ENCODE measurements at regions not wholly inside any gene's neighbourhood (a gene's known extent, or its start where the extent isn't known, plus 50 kb on each side); places are given as distances from the start of the nearest gene placed in this dataset.
"Not testable (repeated sequence)": the region's sequence is repeated elsewhere in the genome, so short reads cannot be mapped to it uniquely, and the experiment has no call there.

DNA sequence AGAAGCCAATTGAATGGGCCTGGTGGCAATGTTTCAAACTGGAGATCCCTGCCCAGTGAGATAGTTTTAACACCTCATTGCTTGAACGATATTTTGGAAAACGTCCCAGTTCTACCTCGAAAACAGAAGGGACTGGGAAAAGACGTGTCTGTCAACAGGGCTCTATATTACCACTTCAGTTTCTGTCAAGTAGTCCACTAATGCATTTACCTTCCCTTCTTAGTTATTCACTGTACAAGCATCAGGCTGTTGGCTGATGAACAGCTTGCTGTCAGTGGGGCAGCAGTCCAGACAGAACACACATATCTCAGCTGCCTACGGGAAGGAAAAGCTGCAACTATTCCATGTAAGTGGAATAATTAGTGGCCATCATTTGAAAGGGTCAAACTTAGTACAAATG, 794.7 kb upstream of the GBE1 start:
- Histone ChIP-seq H3K27me3 (ENCODE audit: insufficient read depth, low read length) (no peaks in the 10 kb centered on the region), H3K9me3 (ENCODE audit: insufficient read depth, low read depth, low read length) (no peaks in the 10 kb centered on the region), H3K4me3 (ENCODE audit: low read length) (no peak overlapping the region), H3K4me1 (ENCODE audit: insufficient read depth, low read length) (peaks cover 14% of the 10 kb centered on the region; the same call in 1 of the 2 replicates), H3K9ac (ENCODE audit: low read depth, low read length) (no peak overlapping the region), H3K36me3 (ENCODE audit: insufficient read depth, low read depth, low read length) (no peaks in the 10 kb centered on the region), H3K27ac (ENCODE audit: low read length) (no peak overlapping the region)

DNA sequence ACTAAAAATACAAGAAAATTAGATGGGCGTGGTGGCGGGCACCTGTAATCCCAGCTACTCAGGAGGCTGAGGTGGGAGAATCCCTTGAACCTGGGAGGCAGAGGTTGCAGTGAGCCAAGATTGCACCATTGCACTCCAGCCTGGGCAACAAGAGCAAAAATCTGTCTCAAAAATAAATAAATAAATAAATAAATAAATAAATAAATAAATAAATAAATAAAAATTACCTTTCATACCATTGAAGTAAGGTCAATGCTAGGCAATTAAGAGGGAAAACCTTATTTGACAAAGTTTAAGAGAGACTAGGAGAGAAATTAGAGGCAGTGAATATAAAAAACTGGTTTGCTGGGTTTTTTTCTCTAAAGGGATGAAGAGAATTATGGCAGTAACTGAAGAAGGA, 781.1 kb upstream of the GBE1 start:
- not testable (repeated sequence) for H3K4me3 ChIP-seq (ENCODE audit: low read length); H3K9ac ChIP-seq (ENCODE audit: low read depth, low read length); H3K27ac ChIP-seq (ENCODE audit: low read length); H3K36me3 ChIP-seq (ENCODE audit: insufficient read depth, low read depth, low read length); H3K27me3 ChIP-seq (ENCODE audit: insufficient read depth, low read length); H3K9me3 ChIP-seq (ENCODE audit: insufficient read depth, low read depth, low read length); H3K4me1 ChIP-seq (ENCODE audit: insufficient read depth, low read length)

DNA sequence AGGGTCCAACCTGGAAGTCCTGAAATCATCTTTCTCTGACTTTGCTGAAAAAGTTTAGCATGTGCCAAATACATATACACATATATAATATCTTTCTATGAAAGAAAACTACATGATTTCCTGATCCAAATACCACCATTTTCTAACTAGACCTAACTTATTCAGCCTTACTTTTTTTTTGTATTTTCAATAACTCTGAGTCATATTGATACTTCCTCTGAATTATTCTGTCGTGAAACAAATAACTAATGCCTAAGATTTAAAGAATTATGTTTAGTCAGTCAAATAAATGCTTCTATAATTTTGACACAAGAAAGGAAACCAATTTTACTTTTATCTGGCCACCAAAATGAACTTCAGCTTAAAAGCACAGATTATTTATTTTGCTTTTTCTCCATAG, 760.2 kb upstream of the GBE1 start:
- Histone ChIP-seq H3K4me1 (ENCODE audit: insufficient read depth, low read length) (no peaks in the 10 kb centered on the region), H3K27me3 (ENCODE audit: insufficient read depth, low read length) (no peaks in the 10 kb centered on the region), H3K27ac (ENCODE audit: low read length) (no peak overlapping the region), H3K9ac (ENCODE audit: low read depth, low read length) (no peak overlapping the region), H3K36me3 (ENCODE audit: insufficient read depth, low read depth, low read length) (no peaks in the 10 kb centered on the region), H3K4me3 (ENCODE audit: low read length) (no peak overlapping the region), H3K9me3 (ENCODE audit: insufficient read depth, low read depth, low read length) (no peaks in the 10 kb centered on the region)

DNA sequence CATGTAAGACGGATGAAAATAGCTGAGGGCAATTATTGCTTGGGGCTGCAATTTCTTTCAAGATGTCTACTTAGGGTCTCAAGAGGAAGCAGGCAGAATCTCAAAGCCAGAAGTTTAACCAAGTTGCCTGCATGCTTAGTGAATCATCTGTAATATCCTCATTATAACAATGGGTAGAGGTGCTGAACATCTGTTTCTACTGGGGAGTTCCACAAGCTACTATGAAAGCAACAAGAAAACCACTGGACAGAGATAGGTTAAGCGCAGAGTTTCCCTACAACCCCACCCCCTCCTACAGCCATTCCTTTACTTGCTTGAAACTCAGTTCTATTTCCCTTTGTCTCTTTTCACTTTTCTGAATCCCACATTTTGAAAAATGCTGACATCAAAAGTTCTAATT, 759.4 kb upstream of the GBE1 start:
- Histone ChIP-seq H3K4me3 (ENCODE audit: low read length) (no peak overlapping the region), H3K27ac (ENCODE audit: low read length) (no peak overlapping the region), H3K4me1 (ENCODE audit: insufficient read depth, low read length) (no peaks in the 10 kb centered on the region), H3K9me3 (ENCODE audit: insufficient read depth, low read depth, low read length) (no peaks in the 10 kb centered on the region), H3K36me3 (ENCODE audit: insufficient read depth, low read depth, low read length) (no peaks in the 10 kb centered on the region), H3K27me3 (ENCODE audit: insufficient read depth, low read length) (no peaks in the 10 kb centered on the region), H3K9ac (ENCODE audit: low read depth, low read length) (no peak overlapping the region)

DNA sequence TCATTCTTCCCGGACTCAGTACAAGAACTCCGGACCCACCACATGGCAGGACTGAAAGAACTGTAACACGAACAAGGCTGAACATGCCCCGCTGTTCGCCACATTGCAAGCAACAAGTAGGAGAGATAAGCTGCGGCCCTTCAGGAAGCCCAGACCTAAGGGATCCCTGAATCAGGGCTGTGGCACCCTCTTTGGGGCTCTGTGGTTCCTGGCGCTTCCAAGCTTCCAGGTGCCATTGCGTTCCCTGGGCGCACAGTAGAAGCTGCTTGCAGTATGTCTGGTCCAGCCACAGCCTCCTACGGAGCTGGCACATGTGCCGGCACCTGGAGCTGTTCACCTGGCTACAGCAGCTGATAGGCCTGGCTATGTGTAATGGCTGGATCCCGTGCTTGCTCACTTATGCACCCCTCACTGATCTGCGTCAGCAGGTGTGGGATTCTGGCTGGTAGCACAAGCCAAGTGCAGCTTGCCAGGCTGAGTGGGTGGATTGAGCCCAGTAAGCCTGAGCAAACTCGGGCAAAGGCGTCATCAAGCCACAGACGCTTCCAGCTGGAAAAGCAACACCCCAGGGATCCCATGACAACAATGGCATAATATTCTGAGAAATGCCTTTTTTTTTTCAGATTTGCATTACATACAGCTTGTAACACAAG, 748.6 kb upstream of the GBE1 start:
- no peaks in the 10 kb centered on the region for H3K4me1 ChIP-seq (ENCODE audit: insufficient read depth, low read length)
- H3K9ac ChIP-seq (ENCODE audit: low read depth, low read length), result no peak overlapping the region
- no peak overlapping the region for H3K4me3 ChIP-seq (ENCODE audit: low read length)
- H3K27me3 ChIP-seq (ENCODE audit: insufficient read depth, low read length), result no peaks in the 10 kb centered on the region
- H3K27ac ChIP-seq (ENCODE audit: low read length), result no peak overlapping the region
- H3K36me3 ChIP-seq (ENCODE audit: insufficient read depth, low read depth, low read length), result no peaks in the 10 kb centered on the region
- H3K9me3 ChIP-seq (ENCODE audit: insufficient read depth, low read depth, low read length), result no peaks in the 10 kb centered on the region

DNA sequence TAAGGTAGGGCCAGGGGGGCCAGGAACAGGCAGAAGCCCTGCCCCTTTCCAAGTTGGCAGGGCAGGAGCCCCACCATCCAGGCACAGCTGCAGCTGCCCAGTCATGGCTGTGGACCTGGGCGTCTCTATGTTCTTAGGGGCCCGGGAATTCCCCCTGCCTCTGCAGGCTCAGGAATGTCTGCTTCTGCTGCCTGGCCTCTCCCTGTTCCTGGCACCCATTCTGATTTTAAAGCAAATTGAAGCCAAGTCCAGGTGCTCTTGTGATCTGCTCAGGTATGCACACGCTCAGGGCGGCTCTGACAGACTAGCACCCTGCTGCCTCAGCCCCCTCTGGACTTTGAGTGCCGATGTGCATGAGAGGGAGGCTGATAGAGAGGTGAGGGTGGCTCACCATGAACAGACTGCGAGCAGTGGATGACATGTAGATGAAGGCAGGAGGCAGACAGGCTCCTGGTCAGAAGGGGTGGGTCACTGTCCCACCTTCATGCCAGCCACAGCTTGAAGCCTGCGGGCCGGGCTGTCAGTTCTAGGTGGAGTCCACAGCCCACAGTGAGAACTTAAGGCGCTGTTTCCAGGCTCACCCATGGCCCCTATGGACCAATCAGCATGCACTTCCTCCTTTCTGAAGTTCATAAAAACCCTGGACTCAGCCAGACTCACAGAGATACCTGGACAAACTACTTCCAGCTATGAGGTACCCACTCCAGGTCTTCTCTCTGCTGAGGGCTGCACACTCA, 747.8 kb upstream of the GBE1 start:
- Histone ChIP-seq H3K27ac (ENCODE audit: low read length) (no peak overlapping the region), H3K27me3 (ENCODE audit: insufficient read depth, low read length) (no peaks in the 10 kb centered on the region), H3K36me3 (ENCODE audit: insufficient read depth, low read depth, low read length) (no peaks in the 10 kb centered on the region), H3K4me1 (ENCODE audit: insufficient read depth, low read length) (no peaks in the 10 kb centered on the region), H3K9me3 (ENCODE audit: insufficient read depth, low read depth, low read length) (no peaks in the 10 kb centered on the region), H3K9ac (ENCODE audit: low read depth, low read length) (no peak overlapping the region), H3K4me3 (ENCODE audit: low read length) (no peak overlapping the region)

DNA sequence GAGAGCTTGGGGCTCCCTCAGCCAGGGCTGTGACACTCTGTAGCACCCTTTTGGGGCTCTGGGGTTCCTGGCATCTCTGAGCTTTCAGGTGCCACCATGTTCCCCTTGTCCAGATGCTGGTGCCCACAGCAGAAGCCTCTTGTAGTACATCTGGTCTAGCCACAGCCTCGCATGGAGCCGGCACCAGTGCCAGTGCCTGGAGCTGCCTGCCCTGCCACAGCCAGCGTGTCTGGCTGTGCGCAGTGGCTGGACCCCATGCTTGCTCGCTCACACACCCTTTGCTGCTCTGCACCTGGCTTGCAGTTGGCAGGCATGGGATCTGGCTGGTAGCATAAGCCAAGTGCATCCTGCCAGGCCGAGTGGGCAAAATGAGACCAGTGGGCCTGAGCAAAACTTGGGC, 744.8 kb upstream of the GBE1 start:
- H3K4me3 ChIP-seq (ENCODE audit: low read length), result no peak overlapping the region
- H3K27me3 ChIP-seq (ENCODE audit: insufficient read depth, low read length), result no peaks in the 10 kb centered on the region
- H3K9ac ChIP-seq (ENCODE audit: low read depth, low read length), result no peak overlapping the region
- no peak overlapping the region for H3K27ac ChIP-seq (ENCODE audit: low read length)
- no peaks in the 10 kb centered on the region for H3K9me3 ChIP-seq (ENCODE audit: insufficient read depth, low read depth, low read length)
- no peaks in the 10 kb centered on the region; the same call in 1 of the 2 replicates for H3K4me1 ChIP-seq (ENCODE audit: insufficient read depth, low read length)
- no peaks in the 10 kb centered on the region for H3K36me3 ChIP-seq (ENCODE audit: insufficient read depth, low read depth, low read length)

DNA sequence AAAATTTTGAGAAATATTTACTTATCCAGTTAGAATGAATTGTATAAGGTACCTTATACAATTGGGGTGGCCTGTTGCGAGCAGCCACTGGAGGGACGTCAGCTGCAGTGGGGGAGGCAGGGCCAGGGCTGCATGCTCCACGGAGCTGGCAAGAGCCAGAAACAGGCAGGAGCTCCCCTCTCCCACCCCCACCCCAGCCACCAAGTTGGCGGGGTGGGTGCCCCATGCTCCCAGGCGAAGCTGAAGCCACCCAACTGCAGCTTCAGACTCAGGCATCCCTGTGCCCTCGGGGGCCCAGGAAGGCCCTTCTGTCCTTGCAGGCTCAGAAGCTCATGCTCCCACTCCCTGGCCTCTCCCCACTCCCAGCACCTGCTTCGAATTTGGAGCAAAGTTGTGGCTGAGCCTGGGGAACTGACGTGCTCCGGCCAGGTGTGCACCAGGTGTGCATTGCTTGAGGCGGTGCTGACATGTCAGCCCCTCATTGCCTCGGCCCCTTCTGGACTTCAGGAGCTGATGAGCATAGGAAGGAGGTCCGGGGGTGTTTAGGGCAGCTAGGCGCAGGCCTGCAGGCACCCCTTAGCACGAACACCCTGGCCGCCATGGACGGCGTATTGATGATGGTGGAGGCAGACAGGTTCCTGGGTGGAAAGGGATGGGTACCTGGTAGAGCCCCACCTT, 743.8 kb upstream of the GBE1 start:
- Histone ChIP-seq H3K4me1 (ENCODE audit: insufficient read depth, low read length) (no peaks in the 10 kb centered on the region; the same call in 1 of the 2 replicates), H3K9ac (ENCODE audit: low read depth, low read length) (no peak overlapping the region), H3K9me3 (ENCODE audit: insufficient read depth, low read depth, low read length) (no peaks in the 10 kb centered on the region), H3K27me3 (ENCODE audit: insufficient read depth, low read length) (no peaks in the 10 kb centered on the region), H3K27ac (ENCODE audit: low read length) (no peak overlapping the region), H3K36me3 (ENCODE audit: insufficient read depth, low read depth, low read length) (no peaks in the 10 kb centered on the region), H3K4me3 (ENCODE audit: low read length) (no peak overlapping the region)

DNA sequence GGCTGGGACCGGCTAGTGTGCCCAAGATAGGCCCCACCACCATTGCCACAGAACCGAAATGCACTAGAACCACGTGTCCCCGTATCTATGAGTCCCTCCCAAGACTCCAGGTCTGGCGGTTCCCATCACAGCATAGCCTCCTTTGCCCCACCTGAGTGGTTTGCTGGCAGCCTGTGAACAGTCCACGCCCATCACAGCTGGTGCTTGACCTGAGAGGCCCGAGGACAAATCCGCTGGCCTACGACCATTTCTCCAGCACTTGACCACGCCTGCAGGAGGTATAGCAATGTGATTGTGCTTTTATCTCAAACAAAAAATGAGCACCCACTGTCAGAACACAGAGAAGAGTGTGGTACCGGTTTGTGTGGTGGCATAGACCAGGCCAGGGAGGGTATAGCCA, 736.7 kb upstream of the GBE1 start:
- H3K36me3 ChIP-seq (ENCODE audit: insufficient read depth, low read depth, low read length), result no peaks in the 10 kb centered on the region
- H3K27me3 ChIP-seq (ENCODE audit: insufficient read depth, low read length), result no peaks in the 10 kb centered on the region
- no peaks in the 10 kb centered on the region; the same call in 1 of the 2 replicates for H3K4me1 ChIP-seq (ENCODE audit: insufficient read depth, low read length)
- H3K9me3 ChIP-seq (ENCODE audit: insufficient read depth, low read depth, low read length), result no peaks in the 10 kb centered on the region
- no peak overlapping the region for H3K27ac ChIP-seq (ENCODE audit: low read length)
- H3K4me3 ChIP-seq (ENCODE audit: low read length), result no peak overlapping the region
- H3K9ac ChIP-seq (ENCODE audit: low read depth, low read length), result no peak overlapping the region

DNA sequence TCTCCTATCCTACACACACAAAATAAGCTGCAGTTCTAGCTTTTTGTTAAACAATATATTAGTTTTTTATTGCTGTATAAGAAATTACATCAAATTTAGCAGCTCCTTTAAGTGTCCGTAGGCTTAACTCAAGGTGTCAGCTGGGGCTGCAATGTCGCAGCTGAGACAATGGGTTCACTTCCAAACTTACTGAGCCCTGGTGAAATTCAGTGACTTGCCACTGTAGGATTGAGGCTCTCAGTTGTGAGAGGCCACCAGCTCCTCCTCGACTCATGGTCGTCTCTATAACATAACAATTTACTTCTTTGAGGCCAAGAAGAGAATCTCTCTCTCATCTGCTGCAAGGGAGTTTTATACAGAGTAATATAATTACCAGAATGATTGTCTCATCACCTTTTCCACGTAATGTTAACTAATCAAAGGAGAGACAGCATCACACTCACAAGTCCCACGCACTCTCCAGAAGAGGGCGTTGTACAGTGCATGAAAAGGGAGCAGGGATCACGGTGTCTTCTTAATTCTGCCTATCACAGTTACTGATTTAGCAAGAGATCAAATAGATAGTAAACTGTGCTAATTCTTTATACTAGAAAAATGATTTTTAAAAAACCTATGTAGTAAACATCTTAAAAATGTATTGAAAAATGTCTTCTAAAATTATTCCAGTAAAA, 735.6 kb upstream of the GBE1 start:
- H3K9me3 ChIP-seq (ENCODE audit: insufficient read depth, low read depth, low read length), result no peaks in the 10 kb centered on the region
- no peak overlapping the region for H3K4me3 ChIP-seq (ENCODE audit: low read length)
- no peaks in the 10 kb centered on the region for H3K36me3 ChIP-seq (ENCODE audit: insufficient read depth, low read depth, low read length)
- H3K9ac ChIP-seq (ENCODE audit: low read depth, low read length), result no peak overlapping the region
- H3K27me3 ChIP-seq (ENCODE audit: insufficient read depth, low read length), result no peaks in the 10 kb centered on the region
- H3K27ac ChIP-seq (ENCODE audit: low read length), result no peak overlapping the region
- H3K4me1 ChIP-seq (ENCODE audit: insufficient read depth, low read length), result no peaks in the 10 kb centered on the region; the same call in 1 of the 2 replicates

DNA sequence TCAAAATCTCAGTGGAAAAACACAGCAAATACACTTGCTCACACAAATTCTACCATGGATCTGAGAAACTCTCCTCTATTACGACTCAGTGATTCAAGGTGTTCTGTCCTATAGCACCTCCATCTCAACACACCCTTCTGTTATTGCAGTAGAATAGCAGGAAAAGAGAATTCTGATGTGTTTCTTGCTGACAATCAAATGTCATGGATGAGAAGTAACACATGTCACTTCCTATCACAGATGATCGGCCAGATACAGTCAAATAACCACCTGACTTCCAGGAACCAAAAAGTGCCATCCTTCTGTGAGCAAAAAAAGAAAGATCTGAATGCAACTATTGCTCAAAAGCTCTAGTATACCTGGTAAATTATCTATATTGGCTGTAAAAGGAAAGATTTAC, 734.2 kb upstream of the GBE1 start:
- Histone ChIP-seq H3K27me3 (ENCODE audit: insufficient read depth, low read length) (no peaks in the 10 kb centered on the region), H3K36me3 (ENCODE audit: insufficient read depth, low read depth, low read length) (no peaks in the 10 kb centered on the region), H3K4me1 (ENCODE audit: insufficient read depth, low read length) (no peaks in the 10 kb centered on the region), H3K4me3 (ENCODE audit: low read length) (no peak overlapping the region), H3K9ac (ENCODE audit: low read depth, low read length) (no peak overlapping the region), H3K9me3 (ENCODE audit: insufficient read depth, low read depth, low read length) (no peaks in the 10 kb centered on the region), H3K27ac (ENCODE audit: low read length) (no peak overlapping the region)
